ENCODE measurements at regions not wholly inside any gene's neighbourhood (a gene's known extent, or its start where the extent isn't known, plus 50 kb on each side); places are given as distances from the start of the nearest gene placed in this dataset.

GRCh38 chr10:124151466-124152095 lies 58.2 kb upstream of the CHST15 start:
- CTCF ChIA-PET, result no interaction called here
- H3K4me1 ChIP-seq (ENCODE audit: control insufficient read depth, insufficient read depth, low read length), result peaks cover 28% of the 10 kb centered on the region
- no peak for FAIRE-seq

More at GRCh38 chr10:124151466-124152095, 58.2 kb upstream of the CHST15 start:
- H3K9me3 ChIP-seq (replicated peaks; ENCODE audit: control insufficient read depth, insufficient read depth, low read length), result no peaks in the 10 kb centered on the region; the same call in 2 of the 3 replicates
- no peaks in the 10 kb centered on the region for H3K27me3 ChIP-seq (replicated peaks in 1 of 2; ENCODE audit: control insufficient read depth in 2 of 2, insufficient read depth in 2 of 2, low read length in 1 of 2)
- H3K79me2 ChIP-seq (ENCODE audit: control insufficient read depth, insufficient read depth, low read length), result no peaks in the 10 kb centered on the region
- H3K4me2 ChIP-seq (ENCODE audit: control insufficient read depth, insufficient read depth), result no peak overlapping the region
- H3K27ac ChIP-seq (ENCODE audit: control insufficient read depth, insufficient read depth), result no peak overlapping the region
- SMC1A ChIA-PET (ENCODE audit: uncharacterized antibody, unreplicated experiment), result interaction anchor here (0.7 to 0.9 kb wide), 2 partner anchors 116 to 134 kb away, joined by 3 read pairs; no protein-coding TSS in a partner anchor
- in situ Hi-C loops (cut with MboI), result no loop called here
- no peaks in the 10 kb centered on the region for H4K20me1 ChIP-seq (ENCODE audit: control insufficient read depth, insufficient read depth)
- POLR2A ChIA-PET, result no interaction called here
- WGBS (ENCODE audit: insufficient coverage, insufficient replicate concordance, low lambda C conversion rate, missing lambda C conversion rate), result 64% methylated on average over 11 of the region's 11 CpGs
- TF ChIP-seq TBL1XR1 (IDR thresholded peaks at IDR 0.05; ENCODE audit: low read depth, low read length) (no peak), BHLHE40 (IDR thresholded peaks at IDR 0.05; ENCODE audit: borderline replicate concordance in 1 of 2, low read depth in 2 of 2, low read length in 1 of 2) (no peak), FOS (IDR thresholded peaks at IDR 0.05; ENCODE audit: borderline replicate concordance, extremely low read depth, insufficient read length) (no peak), PRDM15 (CRISPR knock-in tag; IDR thresholded peaks at IDR 0.05) (no peak), FOXM1 (IDR thresholded peaks at IDR 0.05; ENCODE audit: low read depth, low read length) (no peak), USF2 (IDR thresholded peaks at IDR 0.05; ENCODE audit: borderline replicate concordance, low read depth, low read length) (no peak), POU2F2 (IDR thresholded peaks at IDR 0.05; ENCODE audit: borderline replicate concordance, low read depth, low read length) (no peak), BCL11A (IDR thresholded peaks at IDR 0.05; ENCODE audit: low read depth, low read length) (no peak)
- intact Hi-C loops (cut with micrococcal nuclease; ENCODE audit: unreplicated experiment), result no loop called here
- no peaks in the 10 kb centered on the region for H3K36me3 ChIP-seq (ENCODE audit: control insufficient read depth in 2 of 2, insufficient read depth in 2 of 2, low read length in 1 of 2)
- no peak overlapping the region for H3K9ac ChIP-seq (ENCODE audit: control insufficient read depth, insufficient read depth, low read length)
- no peak for ATAC-seq
- H2AFZ ChIP-seq (ENCODE audit: control insufficient read depth, low read depth, low read length), result no peak overlapping the region
- BruUV-seq (replicated peaks), result no TSS peak
- RAD21 ChIA-PET (ENCODE audit: unreplicated experiment), result no interaction called here
- no peak overlapping the region for H3K4me3 ChIP-seq
- DNase-seq (ENCODE audit: low read depth, low spot score), result no peak

Measured in GM12878 (cell line).